ENCODE measurements at regions not wholly inside any gene's neighbourhood (a gene's known extent, or its start where the extent isn't known, plus 50 kb on each side); places are given as distances from the start of the nearest gene placed in this dataset.

- ATAC-seq (no peak), DNase-seq (ENCODE audit: low spot score) (no peak), FAIRE-seq (no peak)
- in situ Hi-C loops (cut with HindIII; ENCODE audit: extremely low pct_ligation_motif_present, low pct_unique_long_range_greater_than_20kb) (loop anchor here (10.0 kb wide), 1 partner anchor 142 kb away; no protein-coding TSS in a partner anchor), intact Hi-C loops (cut with micrococcal nuclease; ENCODE audit: unreplicated experiment) (no loop called here)
- no peaks in the 10 kb centered on the region for H3K36me3 ChIP-seq (replicated peaks in 1 of 2; ENCODE audit: control insufficient read depth in 1 of 2, insufficient read depth in 2 of 2, low read length in 2 of 2)
- H3K9me3 ChIP-seq (ENCODE audit: low read length), result no peaks in the 10 kb centered on the region
- WGBS (ENCODE audit: low lambda C conversion rate), result 5% methylated on average over 4 of the region's 4 CpGs
- BruUV-seq (replicated peaks), result no TSS peak
- no peaks in the 10 kb centered on the region for H3K79me2 ChIP-seq (ENCODE audit: insufficient read depth, low read length)
- H3K27ac ChIP-seq (ENCODE audit: extremely low read length, insufficient read depth, low read length), result no peak overlapping the region
- H2AFZ ChIP-seq (ENCODE audit: low read length), result no peak overlapping the region
- no peak overlapping the region for H3K9ac ChIP-seq (ENCODE audit: insufficient read depth, low read depth, low read length)
- H3K4me1 ChIP-seq (ENCODE audit: insufficient read depth, low read length), result no peaks in the 10 kb centered on the region
- H3K27me3 ChIP-seq (ENCODE audit: control insufficient read depth in 1 of 2, insufficient read depth in 2 of 2, low read length in 2 of 2), result peaks cover 2 to 46% of the 10 kb centered on the region in 2 experiments; a peak in 3 of 5 replicates
- ChIA-PET CTCF (ENCODE audit: low intra/inter-chr PET ratio, low total read pairs) (no interaction called here), POLR2A (no interaction called here)
- H4K20me1 ChIP-seq (ENCODE audit: insufficient read depth, low read length), result no peaks in the 10 kb centered on the region
- no peak overlapping the region for H3K4me3 ChIP-seq (replicated peaks in 1 of 3; ENCODE audit: insufficient read depth in 1 of 3, low read depth in 2 of 3, low read length in 3 of 3)
- TF ChIP-seq ZNF282 (IDR thresholded peaks at IDR 0.05; ENCODE audit: partially characterized antibody) (no peak), HNF1B (CRISPR knock-in tag; IDR thresholded peaks at IDR 0.05) (no peak), THAP7 (CRISPR knock-in tag; IDR thresholded peaks at IDR 0.05) (no peak), ZNF672 (CRISPR knock-in tag; IDR thresholded peaks at IDR 0.05) (no peak), FOXO1 (CRISPR knock-in tag; IDR thresholded peaks at IDR 0.05) (no peak), DR1 (CRISPR knock-in tag; IDR thresholded peaks at IDR 0.05) (no peak), MAZ (IDR thresholded peaks at IDR 0.05; ENCODE audit: borderline replicate concordance, low read depth, low read length) (no peak), MAZ (CRISPR knock-in tag; IDR thresholded peaks at IDR 0.05; ENCODE audit: low read depth) (no peak), ZNF33A (CRISPR knock-in tag; IDR thresholded peaks at IDR 0.05; ENCODE audit: borderline replicate concordance) (no peak), FOSL2 (CRISPR knock-in tag; IDR thresholded peaks at IDR 0.05) (no peak), ARID2 (CRISPR knock-in tag; IDR thresholded peaks at IDR 0.05; ENCODE audit: borderline replicate concordance) (no peak)
- TF ChIP-seq, protein P1, sequence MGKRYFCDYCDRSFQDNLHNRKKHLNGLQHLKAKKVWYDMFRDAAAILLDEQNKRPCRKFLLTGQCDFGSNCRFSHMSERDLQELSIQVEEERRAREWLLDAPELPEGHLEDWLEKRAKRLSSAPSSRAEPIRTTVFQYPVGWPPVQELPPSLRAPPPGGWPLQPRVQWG (CRISPR knock-in tag; IDR thresholded peaks at IDR 0.05; ENCODE audit: borderline replicate concordance, low read depth), result no peak
- no peak overlapping the region for H3K4me2 ChIP-seq (ENCODE audit: low read depth, low read length)
Measured at GRCh38 chr10:101303087-101303703, 50.8 kb upstream of the BTRC start.

Data from HepG2 (cell line).